Left renal cortex interstitium (tissue), 4 donors: ENCODE measurements at regions not wholly inside any gene's neighbourhood (a gene's known extent, or its start where the extent isn't known, plus 50 kb on each side); places are given as distances from the start of the nearest gene placed in this dataset.

ENCODE experiments used
- DNase-seq, 4 donors: peaks; one replicate each; pipeline ENCODE4 v3.0.0-alpha.2; 2013; ENCODE audit warnings: low read depth in 4 of 4, low spot score in 2 of 4, missing footprints in 1 of 4

- no peak for DNase-seq
Observed at GRCh38 chr7:123401295-123401694, 133.1 kb downstream of the IQUB start.

- DNase-seq: peak in 1 of 4 donors; percentile 12
Observed at GRCh38 chr7:123400196-123400595, 134.2 kb downstream of the IQUB start.

- DNase-seq: no peak
Observed at GRCh38 chr7:123398921-123399320, 135.5 kb downstream of the IQUB start.

GRCh38 chr7:123397746-123398338, 136.6 kb downstream of the IQUB start:
- DNase-seq: no peak

GRCh38 chr7:123393623-123394022, 140.8 kb downstream of the IQUB start:
- DNase-seq: no peak

GRCh38 chr7:123372368-123372767, 162.0 kb downstream of the IQUB start:
- no peak for DNase-seq

GRCh38 chr7:123367484-123368122, 166.8 kb downstream of the IQUB start:
- no peak for DNase-seq

GRCh38 chr7:123367031-123367430, 167.3 kb upstream of the SLC13A1 start:
- DNase-seq: no peak

- no peak for DNase-seq
Observed at GRCh38 chr7:123366626-123367025, 166.9 kb upstream of the SLC13A1 start.

- no peak for DNase-seq
Observed at GRCh38 chr7:123360631-123361030, 160.9 kb upstream of the SLC13A1 start.

GRCh38 chr7:123355576-123356190, 155.9 kb upstream of the SLC13A1 start:
- no peak for DNase-seq

- no peak for DNase-seq
Observed at GRCh38 chr7:123352973-123353372, 153.2 kb upstream of the SLC13A1 start.

- no peak for DNase-seq
Observed at GRCh38 chr7:123351516-123352505, 152.0 kb upstream of the SLC13A1 start.

GRCh38 chr7:123351027-123351426, 151.3 kb upstream of the SLC13A1 start:
- no peak for DNase-seq

GRCh38 chr7:123348690-123349089, 148.9 kb upstream of the SLC13A1 start:
- DNase-seq: no peak

GRCh38 chr7:123346766-123347165, 147.0 kb upstream of the SLC13A1 start:
- DNase-seq: no peak

- no peak for DNase-seq
Observed at GRCh38 chr7:123343611-123344010, 143.8 kb upstream of the SLC13A1 start.

- DNase-seq: no peak
Observed at GRCh38 chr7:123341102-123341501, 141.3 kb upstream of the SLC13A1 start.

- DNase-seq: no peak
Observed at GRCh38 chr7:123338688-123339087, 138.9 kb upstream of the SLC13A1 start.

GRCh38 chr7:123329988-123330643, 130.3 kb upstream of the SLC13A1 start:
- DNase-seq: no peak
